ENCODE measurements at regions not wholly inside any gene's neighbourhood (a gene's known extent, or its start where the extent isn't known, plus 50 kb on each side); places are given as distances from the start of the nearest gene placed in this dataset.

- no peak for TF ChIP-seq REST (IDR thresholded peaks at IDR 0.05; ENCODE audit: insufficient read depth in 1 of 2, low read depth in 2 of 2, low read length in 2 of 2)
- no peak for TF ChIP-seq SIN3A (IDR thresholded peaks at IDR 0.05; ENCODE audit: borderline replicate concordance, insufficient read depth, low read length)
- no peak for TF ChIP-seq POLR2AphosphoS5 (IDR thresholded peaks at IDR 0.05; ENCODE audit: low read depth, low read length)
- no peak for TF ChIP-seq TAF1 (IDR thresholded peaks at IDR 0.05; ENCODE audit: borderline replicate concordance, insufficient read depth, low read length)
These were observed 64.4 kb upstream of the RTL1 start for GRCh38 chr14:100967930-100968329.

All from PFSK-1 (cell line).